ENCODE measurements at regions not wholly inside any gene's neighbourhood (a gene's known extent, or its start where the extent isn't known, plus 50 kb on each side); places are given as distances from the start of the nearest gene placed in this dataset.
"Not testable (repeated sequence)": the region's sequence is repeated elsewhere in the genome, so short reads cannot be mapped to it uniquely, and the experiment has no call there.

- DNase-seq, result no peak
These were observed 515.2 kb upstream of the ARID1B start for GRCh38 chr6:156262014-156262413.

- no peak for DNase-seq
These were observed 516.4 kb upstream of the ARID1B start for GRCh38 chr6:156260815-156261214.

- DNase-seq, result no peak
These were observed 518.2 kb upstream of the ARID1B start for GRCh38 chr6:156258981-156259380.

- DNase-seq, result no peak
These were observed 521.0 kb upstream of the ARID1B start for GRCh38 chr6:156256161-156256560.

GRCh38 chr6:156254240-156254639 is 522.9 kb upstream of the ARID1B start:
- peak; percentile 39 for DNase-seq

GRCh38 chr6:156250593-156250992 is 526.6 kb upstream of the ARID1B start:
- no peak for DNase-seq

- no peak for DNase-seq
These were observed 535.0 kb upstream of the ARID1B start for GRCh38 chr6:156242206-156242605.

GRCh38 chr6:156231026-156231765 is 546.0 kb upstream of the ARID1B start:
- peak; percentile 10 for DNase-seq

GRCh38 chr6:156219973-156220372 is 557.2 kb upstream of the ARID1B start:
- DNase-seq, result no peak

- no peak for DNase-seq
These were observed 571.5 kb upstream of the ARID1B start for GRCh38 chr6:156205678-156206077.

- DNase-seq, result no peak
These were observed 578.0 kb upstream of the ARID1B start for GRCh38 chr6:156199182-156199581.

- DNase-seq, result no peak
These were observed 579.7 kb upstream of the ARID1B start for GRCh38 chr6:156197513-156197912.

- DNase-seq, result no peak
These were observed 582.2 kb upstream of the ARID1B start for GRCh38 chr6:156194981-156195380.

GRCh38 chr6:156193381-156193780 is 583.8 kb upstream of the ARID1B start:
- no peak for DNase-seq

- DNase-seq, result no peak
These were observed 585.3 kb upstream of the ARID1B start for GRCh38 chr6:156191895-156192294.

GRCh38 chr6:156191390-156191789 is 585.8 kb upstream of the ARID1B start:
- not testable (repeated sequence) for DNase-seq

- no peak for DNase-seq
These were observed 586.9 kb upstream of the ARID1B start for GRCh38 chr6:156190270-156190669.

GRCh38 chr6:156189714-156190113 is 587.5 kb upstream of the ARID1B start:
- no peak for DNase-seq

GRCh38 chr6:156189195-156189594 is 588.0 kb upstream of the ARID1B start:
- DNase-seq, result no peak

- no peak for DNase-seq
These were observed 592.1 kb upstream of the ARID1B start for GRCh38 chr6:156185113-156185512.

GRCh38 chr6:156183678-156184077 is 593.5 kb upstream of the ARID1B start:
- no peak for DNase-seq

GRCh38 chr6:156182356-156182755 is 594.8 kb upstream of the ARID1B start:
- DNase-seq, result no peak

GRCh38 chr6:156181506-156181905 is 595.7 kb upstream of the ARID1B start:
- no peak for DNase-seq

- DNase-seq, result peak; percentile 71
These were observed 601.2 kb upstream of the ARID1B start for GRCh38 chr6:156175971-156176421.

- no peak for DNase-seq
These were observed 601.7 kb upstream of the ARID1B start for GRCh38 chr6:156175433-156175832.
